T-helper 1 cell treated with Interleukin-12 subunit alpha and Interleukin-12 subunit beta and Interleukin-4 antibody, amounts not matched to agents 30 ng/mL and 1 ng/mL, for 36 hours (primary cell): ENCODE measurements at regions not wholly inside any gene's neighbourhood (a gene's known extent, or its start where the extent isn't known, plus 50 kb on each side); places are given as distances from the start of the nearest gene placed in this dataset.
"Not testable (repeated sequence)": the region's sequence is repeated elsewhere in the genome, so short reads cannot be mapped to it uniquely, and the experiment has no call there.

ENCODE experiments used
- intact Hi-C: fragments of 100-400 bp; cut with micrococcal nuclease; formaldehyde crosslinking; loops from one replicate; pipeline ENCODE4 v1.15.1; 2024

DNA sequence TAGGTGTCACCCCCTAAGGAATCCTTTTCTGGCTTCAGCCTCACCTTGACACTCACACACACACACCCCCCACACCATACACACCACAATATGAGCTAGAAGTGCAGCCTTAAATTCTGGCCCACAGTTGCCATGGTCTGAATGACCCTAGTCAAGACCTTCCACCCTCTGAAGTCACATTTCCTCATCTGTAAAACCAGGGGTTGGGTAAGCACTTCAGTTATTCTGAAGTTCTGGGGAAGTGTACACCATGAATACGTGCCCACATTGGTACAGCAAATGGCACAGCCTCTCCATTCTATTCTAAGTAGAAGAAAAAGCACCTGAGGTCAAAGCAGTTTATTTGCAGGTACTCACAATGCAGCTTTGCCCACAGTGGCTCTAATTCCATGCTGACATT, 372.8 kb upstream of the KLF4 start:
- intact Hi-C loops: no loop called here

DNA sequence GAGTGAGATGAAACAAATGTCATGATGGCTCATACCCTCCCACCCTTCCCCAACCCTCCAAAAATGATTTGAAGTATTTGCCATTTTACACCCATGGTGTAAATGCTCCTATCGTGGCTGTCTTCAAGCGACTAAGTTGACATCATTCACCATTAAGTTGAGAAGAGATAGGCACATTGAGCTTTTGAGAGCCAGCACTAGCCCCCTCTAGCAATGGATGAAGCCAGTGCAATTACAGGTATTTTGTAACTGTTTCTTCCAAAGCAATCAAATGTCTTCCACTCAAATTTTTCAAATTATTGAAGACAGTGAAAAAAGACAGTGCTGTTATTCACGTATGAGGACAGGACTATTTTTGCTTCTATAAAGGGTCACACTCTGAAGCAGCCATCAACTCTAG, 371.5 kb upstream of the KLF4 start:
- intact Hi-C loops: no loop called here

DNA sequence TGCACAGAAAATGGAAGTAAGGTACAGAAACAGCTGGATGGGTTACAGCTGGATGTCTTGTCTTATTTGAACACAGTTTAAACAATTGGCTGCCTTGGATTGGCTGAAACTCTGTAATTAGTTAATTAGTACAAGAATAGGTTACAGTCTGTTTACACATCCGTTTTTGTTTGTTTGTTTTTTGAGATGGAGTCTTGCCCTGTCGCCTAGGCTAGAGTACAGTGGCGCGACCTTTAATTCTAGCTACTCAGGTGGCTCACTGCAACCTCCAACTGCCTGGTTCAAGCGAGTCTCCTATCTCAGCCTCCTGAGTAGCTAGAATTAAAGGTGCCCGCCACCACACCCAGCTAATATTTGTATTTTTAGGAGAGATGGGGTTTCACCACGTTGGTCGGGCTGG, 368.7 kb upstream of the KLF4 start:
- intact Hi-C loops: no loop called here

DNA sequence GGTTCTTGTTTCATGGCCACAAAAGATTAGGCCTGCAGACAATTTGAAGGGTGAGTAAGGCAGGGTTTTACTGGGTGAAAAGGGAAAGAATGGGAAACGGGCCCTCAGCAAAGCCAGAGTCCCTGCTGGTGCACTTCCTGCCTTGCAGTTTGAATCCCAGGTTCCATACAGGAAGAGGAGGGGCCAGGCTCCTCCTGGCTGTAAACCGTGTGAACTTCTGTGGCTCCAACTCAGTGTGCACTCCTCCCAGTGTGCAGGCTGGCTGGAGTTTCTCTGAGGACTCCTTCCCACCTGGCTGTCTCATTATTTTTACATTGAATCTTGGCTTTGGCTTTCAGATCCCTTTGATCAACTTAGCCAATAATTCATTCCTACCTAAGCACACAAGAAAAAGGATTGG, 367.1 kb upstream of the KLF4 start:
- intact Hi-C loops: no loop called here

DNA sequence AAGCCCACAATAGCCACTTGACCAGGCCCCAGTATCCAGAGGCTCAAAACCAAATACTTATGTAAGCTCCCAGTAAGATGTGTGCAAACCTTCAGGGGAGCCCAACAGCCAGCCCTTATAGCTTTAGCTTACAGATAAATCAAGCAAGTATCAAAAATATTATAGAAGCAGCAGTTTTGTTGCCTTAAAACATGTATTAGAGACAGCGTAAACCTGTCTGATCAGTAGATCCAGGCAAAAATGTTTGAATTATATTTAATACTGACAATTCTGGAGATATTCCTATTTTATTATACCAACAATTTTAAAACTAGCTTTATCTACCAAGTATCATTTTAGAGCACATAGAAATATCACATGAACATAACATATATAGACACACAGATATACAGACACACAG, 365.6 kb upstream of the KLF4 start:
- intact Hi-C loops: no loop called here

DNA sequence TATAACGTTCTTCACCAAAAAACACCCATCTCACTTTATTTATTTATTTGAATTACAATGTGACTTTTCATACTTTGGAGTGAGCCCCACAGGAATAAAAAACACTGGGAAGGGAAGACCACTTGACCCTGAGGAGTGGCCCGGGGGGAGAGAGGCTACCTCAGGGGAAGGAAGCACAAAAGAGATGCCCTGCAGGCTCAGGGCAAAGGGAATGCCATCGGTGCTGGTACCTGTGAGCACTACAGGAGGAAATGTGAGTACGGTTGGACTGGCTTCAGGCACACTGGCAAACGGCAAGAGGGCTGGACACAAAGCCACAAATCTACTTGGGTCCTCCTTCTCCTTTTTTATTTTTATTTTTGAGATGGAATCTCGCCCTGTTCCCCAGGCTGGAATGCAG, 363.9 kb upstream of the KLF4 start:
- intact Hi-C loops: no loop called here

DNA sequence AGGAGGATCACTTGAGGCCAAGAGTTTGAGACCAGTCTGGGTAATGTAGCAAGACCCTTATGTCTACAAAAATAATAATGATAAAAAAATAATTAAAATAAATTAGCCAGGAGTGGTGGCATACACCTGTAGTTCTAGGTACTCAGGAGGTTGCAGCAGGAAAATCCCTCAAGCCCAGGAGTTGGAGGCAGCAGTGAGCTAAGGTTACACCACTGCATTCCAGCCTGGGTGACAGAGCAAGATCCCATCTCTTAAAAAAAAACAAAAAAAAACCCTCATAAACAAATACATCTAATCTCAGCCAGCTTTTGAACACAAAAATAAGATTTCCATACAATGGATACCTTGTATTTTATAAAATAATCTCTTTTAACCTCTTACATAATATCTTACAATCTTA, 363.3 kb upstream of the KLF4 start:
- intact Hi-C loops: no loop called here

DNA sequence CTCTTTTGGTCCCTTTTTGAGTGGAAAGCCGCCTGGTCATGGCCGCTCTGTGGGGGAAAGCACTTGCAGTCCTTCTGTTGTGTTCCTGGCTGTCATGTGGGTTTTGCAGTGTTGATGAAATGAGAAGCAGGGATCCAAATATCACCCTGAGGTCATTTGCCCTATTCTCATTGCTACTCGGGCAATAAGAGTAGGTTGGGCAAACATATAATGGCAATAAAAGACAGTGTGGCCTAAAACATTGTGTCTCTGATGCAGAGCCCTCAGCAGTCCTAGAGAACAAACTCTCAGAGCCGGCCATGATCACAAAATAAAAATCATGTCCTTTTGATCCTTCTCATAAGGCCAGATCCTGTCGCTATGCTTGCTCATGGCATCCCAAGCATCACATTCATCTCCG, 361.1 kb upstream of the KLF4 start:
- intact Hi-C loops: no loop called here

DNA sequence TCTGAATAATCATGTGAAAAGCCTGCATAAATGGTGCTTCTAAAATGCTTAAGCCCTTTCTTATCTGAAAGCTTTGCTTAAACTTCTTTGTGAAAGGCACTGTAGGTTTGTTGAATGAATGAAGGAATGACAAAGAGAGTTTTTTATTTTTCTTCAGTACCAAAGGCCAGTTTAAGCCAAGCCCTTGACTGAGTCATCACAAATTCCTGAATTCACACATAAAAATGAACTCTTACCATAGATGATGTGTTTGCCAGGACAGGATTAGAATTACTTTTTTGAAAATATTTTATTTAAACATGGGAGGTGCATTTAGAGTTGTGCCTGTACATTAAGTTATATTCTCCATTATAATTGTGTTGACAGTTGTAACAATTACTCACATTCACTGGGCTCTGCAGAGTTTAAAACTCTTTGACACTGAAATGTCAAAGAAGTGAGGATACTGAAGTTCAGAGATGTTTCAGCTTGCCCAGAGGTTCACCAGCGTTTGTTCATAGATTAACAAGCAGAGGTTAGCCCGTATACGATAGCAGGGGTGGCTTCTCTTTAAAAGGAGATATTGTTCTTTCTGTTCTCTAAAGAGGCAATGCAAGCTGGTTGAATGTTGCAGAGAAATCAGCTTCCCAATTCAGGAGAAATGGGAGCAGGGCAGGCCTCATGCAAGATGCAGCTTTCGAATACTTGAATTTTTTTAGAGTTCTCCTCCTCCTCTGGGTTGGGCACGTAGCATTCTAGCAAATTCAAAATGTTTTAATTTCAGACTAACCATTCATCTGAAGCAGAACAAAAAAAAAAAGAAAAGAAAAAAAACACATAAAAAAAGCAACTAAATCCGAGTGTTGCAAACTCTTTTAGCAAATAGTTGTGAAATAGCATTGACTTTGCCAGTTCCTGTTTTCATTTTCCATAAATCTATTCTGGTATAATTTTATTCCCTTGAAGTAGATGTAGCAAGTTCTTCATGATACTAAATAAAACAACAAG, 358.7 kb upstream of the KLF4 start:
- intact Hi-C loops: no loop called here

DNA sequence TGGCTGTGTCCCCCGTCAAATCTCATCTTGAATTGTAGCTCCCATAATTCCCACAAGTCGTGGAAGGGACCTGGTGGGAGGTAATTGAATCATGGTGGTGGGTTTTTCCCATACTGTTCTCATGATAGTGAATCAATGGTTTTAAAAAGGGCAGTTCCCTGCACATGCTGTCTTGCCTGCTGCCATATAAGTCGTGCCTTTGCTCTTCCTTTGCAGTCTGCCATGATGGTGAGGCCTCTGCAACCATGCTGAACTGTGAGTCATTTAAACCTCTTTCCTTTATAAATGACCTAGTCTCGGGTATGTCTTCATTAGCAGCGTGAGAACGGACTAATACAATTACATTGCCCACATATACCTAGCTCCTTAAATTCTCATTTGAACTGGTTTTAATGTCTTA, 353.0 kb upstream of the KLF4 start:
- intact Hi-C loops: no loop called here

DNA sequence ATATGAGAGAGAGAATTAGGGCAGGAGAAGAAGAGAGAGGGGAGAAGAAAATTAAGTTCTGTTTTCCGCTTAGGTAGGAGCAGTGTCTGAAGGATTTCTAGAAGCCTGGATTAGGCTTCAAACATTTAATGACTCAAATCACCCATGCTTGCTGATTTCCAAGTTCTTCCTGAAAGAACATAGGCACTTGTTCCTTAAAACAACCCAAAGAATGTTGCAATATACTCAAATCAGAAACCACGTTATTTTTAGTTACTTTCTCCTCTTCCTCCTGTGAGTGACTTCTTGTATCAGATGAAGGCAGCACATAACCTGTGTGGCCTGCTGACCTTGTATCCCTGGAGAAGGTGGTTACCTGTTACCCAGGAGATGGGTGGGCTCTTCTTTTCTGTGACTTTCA, 351.5 kb upstream of the KLF4 start:
- intact Hi-C loops: no loop called here

DNA sequence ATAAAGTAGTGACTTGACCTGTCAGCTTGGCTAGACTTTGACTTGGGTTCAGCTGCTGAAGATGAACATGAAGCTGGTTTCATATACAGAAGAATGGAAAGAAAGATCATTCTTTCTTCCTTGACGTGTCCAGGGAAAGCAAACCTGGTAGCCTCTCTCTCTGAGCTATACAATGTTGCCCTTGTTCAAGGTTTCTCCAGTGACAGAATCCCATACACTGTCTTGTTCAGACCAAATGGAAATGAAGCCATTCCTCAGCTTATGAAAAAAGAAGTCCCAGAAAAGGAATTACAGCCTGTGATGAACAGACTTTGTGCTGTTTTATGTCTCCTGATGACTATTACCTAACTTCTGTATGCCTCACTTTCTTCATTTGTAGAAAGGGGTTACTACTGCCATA, 349.8 kb upstream of the KLF4 start:
- intact Hi-C loops: no loop called here

DNA sequence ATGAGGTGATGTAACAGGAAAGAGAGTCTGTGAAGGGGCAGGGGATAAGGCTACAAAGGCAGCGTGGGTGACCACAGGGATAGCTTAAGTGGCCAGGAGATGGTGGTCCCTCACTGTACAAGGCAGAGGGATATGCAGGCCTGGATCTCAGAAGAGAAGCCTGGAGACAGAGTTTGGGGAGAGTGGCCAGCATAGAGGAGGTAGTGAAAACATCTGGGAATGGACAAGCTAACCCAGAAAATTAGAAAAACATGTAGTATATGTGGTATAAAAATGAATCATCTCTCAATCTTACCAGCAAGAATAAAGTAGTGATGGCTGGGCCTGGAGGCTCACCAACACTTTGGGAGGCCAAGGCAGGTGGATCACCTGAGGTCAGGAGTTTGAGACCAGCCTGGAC, 349.2 kb upstream of the KLF4 start:
- intact Hi-C loops: no loop called here

DNA sequence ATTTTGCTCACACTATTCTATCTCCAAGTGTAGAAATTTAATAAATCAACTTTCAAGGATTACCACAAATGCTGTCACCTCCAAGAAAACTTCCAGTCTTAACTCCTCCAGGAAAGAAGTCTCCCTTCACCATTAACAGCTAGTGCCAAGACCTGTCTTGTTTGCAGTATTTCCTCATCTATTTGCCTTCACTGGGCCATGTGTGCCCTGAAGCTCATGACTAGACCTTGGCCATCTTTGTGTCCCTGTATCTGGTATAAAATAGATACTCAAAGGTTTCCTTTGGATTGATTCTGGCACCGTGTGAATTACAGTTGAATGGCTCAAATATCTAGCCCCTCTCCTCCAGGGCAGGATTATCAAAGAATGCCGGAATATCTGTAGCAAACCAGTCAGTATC, 346.7 kb upstream of the KLF4 start:
- intact Hi-C loops: no loop called here

DNA sequence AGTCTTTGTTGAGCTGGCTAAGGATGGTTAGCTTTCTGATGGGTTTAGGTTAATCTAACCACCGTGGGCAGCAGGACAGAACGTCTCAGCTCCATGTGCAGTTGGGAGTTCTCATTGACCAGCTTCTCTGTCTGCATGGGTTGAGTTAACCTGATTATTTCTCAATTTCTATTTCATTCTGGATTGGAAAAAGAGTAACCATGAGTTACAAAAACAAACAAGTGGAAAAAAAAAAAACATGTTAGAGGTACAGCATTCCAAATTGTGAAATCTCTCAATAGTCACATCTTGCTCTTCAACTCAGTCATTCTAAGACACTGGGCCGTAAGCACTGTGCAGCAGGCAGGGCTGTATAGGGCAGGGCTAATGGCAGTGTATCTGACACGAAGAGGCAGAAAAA, 343.7 kb upstream of the KLF4 start:
- intact Hi-C loops: no loop called here

DNA sequence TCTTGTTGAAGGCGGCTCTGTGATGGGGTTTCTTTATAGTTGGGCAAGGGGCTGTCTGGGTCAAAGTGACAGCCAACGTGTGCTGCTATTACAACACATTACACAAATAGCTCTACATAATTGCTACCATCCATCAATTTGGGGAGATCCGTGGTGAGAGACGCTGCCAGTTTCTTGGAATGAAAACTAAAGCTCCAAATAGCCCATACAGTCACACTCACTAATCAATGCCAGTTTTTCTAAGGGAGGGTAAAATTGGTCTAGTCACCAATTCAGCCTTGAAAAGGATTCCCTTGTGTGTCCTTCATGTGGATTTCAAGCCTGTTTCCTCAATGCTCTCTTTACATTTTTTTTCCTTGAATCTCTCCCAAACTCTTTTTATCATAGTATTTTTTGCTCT, 343.3 kb upstream of the KLF4 start:
- intact Hi-C loops: no loop called here

DNA sequence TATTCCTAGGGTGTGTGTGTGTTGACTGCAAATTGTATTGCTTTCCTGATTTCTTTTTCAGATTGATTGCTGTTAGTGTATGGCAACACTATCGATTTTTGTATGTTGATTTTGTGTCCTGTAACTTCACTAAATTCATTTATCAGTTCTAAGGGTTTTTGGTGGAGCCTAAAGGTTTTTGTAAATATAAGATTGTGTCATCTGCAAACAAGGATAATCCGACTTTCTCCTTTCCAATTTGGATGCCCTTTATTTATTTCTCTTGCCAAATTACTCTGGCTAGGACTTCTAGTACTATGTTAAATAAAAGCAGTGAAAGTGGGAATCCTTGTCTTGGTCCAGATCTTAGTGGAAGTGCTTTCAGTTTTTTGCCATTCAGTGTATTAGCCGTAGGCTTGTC, 340.9 kb upstream of the KLF4 start:
- intact Hi-C loops: no loop called here

DNA sequence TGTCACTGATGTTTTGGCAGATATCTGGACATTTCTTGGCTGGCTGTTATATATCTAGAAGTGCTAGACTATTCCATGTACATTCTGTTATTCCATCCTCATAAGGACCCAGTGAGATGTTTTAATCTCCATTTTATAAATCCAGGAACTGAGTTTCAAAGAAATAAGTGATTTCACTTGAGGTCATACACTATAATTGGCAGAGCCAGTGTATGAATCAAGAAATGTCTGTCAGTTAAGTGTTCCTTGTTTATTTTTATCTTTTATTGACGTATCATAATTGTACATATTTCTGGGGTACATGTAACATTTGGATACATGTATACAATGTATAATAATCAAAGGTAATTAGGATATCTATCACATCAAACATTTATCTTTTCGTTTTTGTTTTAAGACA, 338.3 kb upstream of the KLF4 start:
- intact Hi-C loops: no loop called here

DNA sequence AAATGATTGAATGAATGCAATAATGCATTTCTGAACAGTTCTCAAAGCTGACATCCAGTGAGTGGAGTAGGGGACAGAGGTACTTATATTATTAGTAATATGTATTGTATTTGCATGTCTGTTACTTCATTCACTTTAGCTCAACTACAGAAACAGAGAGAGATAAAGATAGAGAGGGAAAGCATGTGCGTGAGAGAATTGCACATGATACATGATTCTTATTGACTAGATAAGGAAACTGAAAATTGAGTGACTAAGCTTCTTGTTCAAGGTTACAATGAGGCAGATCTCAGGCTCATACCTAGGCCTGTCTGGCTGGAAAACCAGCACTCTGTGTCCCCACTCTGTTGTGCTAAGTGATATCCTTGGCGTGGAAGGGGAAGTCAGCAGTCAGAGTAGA, 337.7 kb upstream of the KLF4 start:
- intact Hi-C loops: no loop called here

DNA sequence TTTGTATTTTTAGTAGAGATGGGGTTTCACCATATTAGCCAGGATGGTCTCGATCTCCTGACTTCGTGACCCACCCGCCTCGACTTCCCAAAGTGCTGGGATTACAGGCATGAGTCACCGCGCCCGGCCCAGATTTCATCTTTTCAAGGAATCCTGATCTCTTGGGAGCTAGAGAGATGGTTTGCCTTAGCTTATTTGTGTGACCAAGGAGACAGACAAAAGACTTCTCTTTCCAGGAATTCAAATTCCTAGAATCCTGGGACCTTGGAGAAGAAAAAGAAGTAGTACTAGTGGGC, 337.1 kb upstream of the KLF4 start:
- intact Hi-C loops: not testable (repeated sequence)

DNA sequence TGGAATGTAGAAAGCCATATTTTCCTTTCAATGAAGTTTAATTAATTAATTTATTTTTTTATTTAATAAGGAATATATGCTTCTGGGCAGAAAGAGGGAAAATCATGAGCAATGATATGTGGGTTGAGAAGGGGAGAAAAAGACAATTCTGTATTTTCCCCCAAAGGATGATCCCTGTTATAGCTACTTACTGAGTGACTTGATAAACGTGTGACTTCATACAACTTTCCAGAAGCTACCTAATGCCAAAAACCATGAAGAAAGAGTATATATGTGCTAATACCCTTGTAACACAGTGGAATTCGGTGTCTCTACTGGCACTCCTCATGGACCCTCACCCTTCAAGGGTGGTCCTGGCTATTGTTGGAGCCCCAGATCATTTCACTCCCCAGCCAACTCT, 335.0 kb upstream of the KLF4 start:
- intact Hi-C loops: no loop called here

DNA sequence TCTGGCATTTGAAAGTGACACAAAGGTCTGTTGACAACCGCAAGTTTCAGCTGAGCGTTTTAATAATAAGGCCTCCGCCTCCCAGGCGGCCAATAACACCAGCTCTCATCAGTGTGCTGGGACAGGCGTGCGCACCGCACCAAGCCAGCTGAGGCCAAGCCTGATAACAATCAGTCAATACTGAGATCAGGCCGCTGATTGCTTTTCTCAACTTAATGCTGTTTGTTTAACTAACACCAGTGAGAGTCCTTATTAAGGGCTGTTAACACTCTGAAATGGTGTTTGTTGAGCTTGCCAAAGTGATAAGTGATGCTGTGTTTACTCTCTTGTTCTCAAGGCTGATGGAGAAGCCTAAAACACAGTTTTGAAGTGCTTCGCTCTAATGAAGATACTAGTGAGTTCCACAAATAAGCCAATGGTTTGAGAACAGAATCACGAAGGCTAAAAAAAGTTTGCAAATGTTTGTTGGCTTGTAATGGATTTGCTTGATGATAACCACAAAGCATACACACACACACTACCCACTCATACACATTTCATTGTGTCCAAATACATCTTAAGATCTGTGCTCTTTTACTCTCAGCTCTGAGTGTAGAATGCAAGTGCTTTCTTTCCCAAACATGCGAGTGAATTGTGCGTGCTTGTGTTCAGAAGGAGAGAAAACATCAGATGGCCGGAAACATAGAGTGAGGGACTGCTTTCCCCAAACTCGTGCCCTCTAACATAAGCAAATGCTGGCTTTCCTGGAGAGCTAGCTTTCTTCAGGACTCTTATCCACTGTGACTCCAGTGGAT, 330.4 kb upstream of the KLF4 start:
- intact Hi-C loops: no loop called here

DNA sequence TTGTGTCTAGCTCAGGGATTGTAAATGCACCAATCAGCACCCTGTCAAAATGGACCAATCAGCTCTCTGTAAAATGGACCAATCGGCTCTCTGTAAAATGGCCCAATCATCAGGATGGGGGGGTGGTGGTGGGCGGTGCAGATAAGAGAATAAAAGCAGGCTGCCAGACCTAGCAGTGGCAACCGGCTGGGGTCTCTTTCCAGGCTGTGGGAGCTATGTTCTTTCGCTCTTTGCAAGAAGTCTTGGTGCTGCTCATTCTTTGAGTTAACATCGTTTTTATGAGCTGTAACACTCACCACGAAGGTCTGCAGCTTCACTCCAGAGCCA, 328.9 kb upstream of the KLF4 start:
- intact Hi-C loops: not testable (repeated sequence)
